Daoy (cell line): ENCODE measurements at regions not wholly inside any gene's neighbourhood (a gene's known extent, or its start where the extent isn't known, plus 50 kb on each side); places are given as distances from the start of the nearest gene placed in this dataset.
"Not testable (repeated sequence)": the region's sequence is repeated elsewhere in the genome, so short reads cannot be mapped to it uniquely, and the experiment has no call there.

ENCODE experiments used
- DNase-seq: peaks from one replicate; pipeline ENCODE4 v3.0.0-alpha.2; 2015; ENCODE audit warnings: low read depth

DNA sequence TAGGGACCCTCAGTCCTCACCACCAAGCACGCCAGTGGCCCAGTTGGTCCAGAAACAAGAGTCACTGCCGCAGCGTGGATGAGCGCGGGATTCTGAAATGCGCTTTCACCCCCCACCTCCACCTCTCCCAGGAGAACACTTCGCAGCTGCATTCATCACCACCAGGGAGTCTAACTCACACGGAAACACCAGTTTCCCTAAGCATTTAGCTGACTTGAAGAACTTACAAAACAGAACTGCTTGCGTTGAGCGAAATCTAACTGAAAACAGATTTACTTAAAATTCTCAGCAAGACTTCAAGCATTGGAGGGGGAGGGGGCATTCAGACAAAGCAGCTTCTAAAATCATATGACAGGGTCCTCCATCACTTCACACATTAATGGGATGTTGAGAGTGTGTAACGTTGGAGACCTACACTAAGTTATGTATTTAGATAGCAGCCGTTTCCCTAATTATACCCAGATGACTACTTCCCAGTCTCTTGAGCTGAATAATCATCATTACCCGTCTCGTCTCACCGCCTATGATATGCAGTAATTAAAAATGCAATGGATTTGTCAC lies 258.2 kb upstream of the IRS2 start:
- DNase-seq = no peak

DNA sequence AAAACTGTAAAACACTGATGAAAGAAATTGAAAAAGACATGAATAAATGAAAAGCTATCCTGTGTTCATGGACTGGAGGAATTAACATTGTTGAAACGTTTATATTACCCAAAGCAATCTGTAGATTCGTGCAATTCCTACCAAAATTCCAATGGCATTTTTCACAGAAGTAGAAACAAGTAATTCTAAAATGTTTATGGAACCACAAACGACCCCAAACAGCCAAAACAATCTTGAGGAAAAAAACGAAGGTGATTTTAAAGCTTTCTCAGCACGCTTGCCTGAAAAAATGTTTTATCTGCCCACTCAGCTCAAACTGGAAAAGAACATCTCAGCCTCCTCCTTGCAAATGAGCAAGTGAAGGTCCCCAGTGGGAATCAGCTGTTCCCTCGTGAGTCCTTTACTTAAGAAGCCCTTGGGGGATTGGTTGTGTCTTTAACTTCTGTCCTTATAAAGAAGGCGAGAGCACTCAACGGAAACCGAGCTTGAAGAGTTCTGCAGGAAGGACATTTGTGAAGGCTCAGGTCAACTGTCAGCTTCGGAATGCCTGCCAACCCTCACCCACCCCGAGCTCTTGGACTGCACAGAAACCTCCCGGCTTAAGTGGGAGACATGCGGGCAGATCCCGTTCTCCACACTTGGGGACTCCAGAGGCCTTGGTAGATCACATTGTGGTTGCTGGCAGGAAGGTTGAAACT lies 256.0 kb upstream of the IRS2 start:
- no peak for DNase-seq

DNA sequence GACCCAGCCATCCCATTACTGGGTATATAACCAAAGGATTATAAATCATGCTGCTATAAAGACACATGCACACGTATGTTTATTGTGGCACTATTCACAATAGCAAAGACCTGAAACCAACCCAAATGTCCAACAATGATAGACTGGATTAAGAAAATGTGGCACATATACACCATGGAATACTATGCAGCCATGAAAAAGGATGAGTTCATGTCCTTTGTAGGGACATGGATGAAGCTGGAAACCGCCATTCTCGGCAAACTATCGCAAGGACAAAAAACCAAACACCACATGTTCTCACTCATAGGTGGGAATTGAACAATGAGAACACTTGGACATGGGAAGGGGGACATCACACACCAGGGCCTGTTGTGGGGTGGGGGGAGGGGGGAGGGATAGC lies 255.3 kb upstream of the IRS2 start:
- not testable (repeated sequence) for DNase-seq

DNA sequence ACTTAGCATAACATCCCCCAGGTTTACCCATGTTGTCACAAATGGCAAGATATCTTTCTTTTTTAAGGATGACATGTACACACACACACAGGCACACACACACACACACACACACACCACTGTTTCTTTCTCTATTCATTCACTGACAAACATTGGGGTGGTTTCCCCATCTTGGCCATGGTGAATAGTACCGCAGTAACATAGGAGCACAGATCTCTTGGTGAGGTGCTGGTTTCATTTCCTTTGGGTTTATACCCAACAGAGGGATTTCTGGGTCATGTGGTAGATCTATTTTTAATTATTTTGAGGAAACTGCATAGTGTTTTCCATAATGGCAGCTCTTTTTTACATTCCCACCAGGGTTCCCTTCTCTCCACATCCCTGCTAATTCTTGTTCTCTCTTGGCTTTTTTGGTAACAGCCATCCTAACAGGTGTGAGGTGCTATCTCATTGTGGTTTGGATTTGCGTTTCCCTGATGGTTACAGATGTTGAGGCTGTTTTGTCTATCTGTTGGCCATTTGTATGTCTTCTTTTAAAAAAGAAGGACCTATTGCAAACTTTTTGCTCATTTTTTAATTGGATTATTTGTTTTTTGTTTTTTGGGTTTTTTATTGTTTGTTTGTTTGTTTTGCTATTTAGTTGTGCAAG lies 251.7 kb upstream of the IRS2 start:
- DNase-seq = no peak

DNA sequence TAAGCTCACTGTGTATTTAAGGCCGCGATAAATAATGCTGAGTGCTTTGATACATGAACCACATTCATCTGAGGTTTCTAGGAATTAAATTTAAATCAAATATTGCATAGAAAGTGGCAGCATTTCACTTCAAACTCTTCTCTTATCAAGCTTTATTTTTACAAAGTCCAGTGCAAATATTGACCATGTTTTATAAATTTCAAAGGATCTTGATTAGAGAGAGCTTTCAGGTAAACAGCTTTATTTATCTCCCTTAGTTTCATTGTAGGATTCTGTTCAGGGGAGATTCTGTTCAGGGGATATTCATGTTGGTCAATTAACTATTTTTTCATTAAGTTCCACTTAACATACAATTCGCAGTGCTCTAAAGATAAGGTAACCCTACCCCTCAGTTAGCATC lies 249.7 kb upstream of the IRS2 start:
- DNase-seq = no peak

DNA sequence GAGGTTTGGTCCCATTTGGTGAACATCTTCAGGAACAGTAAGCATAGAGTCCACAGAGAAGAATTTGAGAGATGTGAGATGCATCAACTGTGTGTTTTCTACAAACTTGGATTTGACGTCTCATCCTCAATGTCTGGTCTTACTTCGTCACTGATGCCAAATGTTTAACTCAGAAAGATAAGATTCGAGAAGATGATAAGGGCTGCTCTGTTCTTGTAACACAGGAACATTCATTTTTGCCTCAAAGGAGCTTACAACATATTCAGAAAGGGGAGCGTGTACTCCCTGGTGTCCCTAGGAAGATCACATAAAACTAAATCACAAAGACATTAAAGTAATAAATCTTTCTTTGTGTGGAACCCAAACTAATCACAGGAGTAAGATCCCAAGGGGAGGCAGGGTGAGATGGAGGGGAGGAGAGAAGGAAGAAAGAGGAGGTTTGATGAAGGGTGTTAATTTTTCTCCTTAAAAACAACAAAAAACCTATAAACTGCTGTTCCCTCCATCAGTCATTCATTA lies 247.7 kb upstream of the IRS2 start:
- DNase-seq = no peak

DNA sequence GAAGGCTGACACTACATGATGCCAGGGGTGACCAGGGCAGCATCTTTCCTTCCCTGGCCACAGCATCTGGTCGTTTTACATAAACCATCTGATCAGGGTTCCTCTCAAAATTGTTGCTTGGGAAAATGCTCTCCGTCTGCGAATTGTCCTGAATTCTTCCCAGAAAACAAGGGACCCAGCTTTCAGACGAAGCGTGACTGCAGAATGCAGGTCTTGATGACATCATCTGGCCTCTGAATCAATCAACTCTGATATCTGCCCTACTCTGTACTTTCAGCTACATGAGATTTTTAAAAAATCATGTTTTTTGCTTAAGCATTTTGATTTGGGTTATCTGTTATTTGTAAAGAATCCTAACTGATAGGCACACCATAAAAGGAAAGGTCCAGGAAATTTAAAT lies 246.6 kb upstream of the IRS2 start:
- no peak for DNase-seq

DNA sequence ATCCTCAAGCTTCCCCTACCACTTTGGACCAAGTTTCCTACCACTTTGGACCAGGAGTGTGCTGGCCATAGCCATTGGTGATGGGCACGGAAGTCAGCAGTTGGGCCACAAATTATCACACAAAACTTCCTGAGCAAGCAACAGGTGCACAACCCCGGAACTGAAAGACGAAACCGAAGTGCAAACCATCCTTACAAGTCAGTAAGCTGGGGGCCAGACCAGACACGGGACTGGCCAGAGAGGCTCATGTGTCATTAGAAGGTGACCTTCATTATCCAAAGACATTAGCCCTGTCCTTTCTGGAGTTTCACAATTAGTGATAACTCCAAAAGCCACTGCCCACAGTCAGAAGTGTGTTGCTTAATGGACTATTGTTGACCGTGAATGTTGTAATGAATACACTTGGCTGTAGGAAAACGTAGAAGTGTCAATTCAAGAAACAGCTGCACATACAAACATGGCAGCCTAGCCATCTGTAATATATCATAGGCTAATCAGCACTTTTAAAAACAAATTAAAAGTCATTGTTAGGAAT lies 244.1 kb upstream of the IRS2 start:
- no peak for DNase-seq

DNA sequence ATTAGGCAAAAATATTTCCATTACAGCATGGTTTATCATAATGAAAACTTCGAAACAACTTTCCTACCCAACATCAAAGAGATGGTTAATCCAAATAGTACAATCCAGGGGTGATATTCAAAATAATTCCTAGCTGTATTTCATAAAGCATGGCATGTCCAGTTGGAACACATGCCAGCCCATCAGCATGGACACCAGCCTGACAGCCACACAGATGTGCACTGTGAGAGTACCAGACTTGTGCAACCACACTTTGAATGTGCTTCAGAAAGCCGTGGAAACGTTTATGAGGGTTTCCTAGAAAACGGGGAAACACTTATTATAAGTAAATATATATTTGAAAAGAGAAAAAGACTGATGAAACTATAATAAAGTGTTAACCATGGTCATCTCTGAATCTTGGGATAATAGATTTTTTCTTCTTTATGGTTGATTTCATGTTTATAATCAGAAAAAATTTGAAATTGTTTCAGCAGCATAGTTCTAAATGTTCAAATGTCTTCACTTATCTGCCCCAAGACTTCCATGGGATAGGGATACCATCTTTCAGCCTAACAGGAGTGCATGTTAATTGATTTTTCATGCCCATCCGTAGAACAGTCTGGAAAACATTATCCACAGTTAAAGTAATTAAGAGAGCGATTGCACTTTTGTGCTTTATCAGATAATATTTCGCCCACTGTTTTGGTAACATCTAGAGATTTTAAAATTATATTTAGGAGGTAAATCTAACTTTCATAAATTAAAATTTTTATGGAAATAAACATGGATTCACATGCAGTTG lies 242.6 kb upstream of the IRS2 start:
- no peak for DNase-seq

DNA sequence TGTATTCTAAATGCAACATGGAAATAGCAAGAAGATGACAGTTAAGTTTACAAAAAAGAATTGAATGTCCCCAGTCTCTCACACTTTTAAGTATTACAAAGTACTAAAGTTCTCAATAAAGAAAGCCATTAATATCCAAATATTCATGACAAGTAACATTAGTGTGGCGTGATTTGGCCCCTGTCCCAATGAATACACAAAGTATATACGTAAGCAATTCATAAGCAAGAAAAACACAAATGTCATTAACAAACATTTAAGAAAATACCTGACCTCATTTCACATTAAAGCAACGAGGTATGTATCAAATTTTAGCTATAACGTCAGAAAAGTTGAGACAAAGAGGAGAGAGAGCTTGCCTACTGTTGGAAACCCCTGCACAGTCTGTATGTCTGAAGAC lies 241.9 kb upstream of the IRS2 start:
- DNase-seq = no peak

DNA sequence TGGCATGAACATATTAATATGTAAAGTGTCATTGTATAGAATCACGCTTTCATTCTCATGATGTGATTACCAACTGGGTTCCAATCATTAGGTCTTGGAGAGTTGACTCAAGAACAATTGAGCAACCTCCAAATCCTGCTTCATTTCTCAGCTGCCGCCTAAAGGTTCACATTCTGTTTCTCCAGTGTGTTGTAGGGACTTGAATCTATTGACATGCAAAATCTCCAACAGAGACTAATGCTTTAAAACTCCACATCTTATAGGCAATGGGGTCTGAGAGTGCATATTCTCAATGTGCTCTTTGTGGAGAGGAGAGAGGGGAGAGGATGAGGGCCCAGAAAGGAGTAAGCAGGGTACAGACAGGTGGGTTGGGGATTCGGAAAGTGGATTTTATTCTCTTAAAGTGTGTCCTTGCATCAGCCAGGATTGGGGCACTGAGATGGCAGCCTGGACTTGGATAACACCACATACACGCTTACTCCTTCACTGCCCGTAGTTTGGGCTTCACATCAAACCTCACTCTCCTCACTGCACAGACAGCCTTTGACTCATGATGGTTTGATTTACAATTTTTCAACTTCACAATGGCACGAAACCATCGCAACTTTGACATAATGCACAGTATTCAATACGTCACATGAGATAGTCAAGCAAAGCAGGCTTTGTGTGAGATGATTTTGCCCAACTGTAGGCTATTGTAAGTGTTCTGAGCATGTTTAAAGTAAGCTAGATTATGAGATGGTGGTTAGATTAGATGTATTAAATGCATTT lies 241.3 kb upstream of the IRS2 start:
- DNase-seq = no peak

DNA sequence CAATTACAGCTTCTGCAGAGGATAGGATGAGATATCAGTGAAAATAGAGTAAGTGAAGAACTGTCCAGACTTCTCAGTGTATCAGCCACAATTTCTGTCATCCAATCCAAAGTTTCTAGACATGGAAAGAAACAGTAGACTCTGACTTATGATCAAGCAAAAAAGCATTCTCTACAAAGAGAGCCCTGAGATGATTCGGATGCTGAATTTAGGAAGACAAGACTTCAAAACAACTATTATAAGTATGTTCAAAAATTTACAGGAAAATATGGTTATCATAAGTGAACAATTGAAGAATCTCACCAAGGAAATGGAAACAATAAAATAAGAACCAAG lies 238.2 kb upstream of the IRS2 start:
- DNase-seq = no peak

DNA sequence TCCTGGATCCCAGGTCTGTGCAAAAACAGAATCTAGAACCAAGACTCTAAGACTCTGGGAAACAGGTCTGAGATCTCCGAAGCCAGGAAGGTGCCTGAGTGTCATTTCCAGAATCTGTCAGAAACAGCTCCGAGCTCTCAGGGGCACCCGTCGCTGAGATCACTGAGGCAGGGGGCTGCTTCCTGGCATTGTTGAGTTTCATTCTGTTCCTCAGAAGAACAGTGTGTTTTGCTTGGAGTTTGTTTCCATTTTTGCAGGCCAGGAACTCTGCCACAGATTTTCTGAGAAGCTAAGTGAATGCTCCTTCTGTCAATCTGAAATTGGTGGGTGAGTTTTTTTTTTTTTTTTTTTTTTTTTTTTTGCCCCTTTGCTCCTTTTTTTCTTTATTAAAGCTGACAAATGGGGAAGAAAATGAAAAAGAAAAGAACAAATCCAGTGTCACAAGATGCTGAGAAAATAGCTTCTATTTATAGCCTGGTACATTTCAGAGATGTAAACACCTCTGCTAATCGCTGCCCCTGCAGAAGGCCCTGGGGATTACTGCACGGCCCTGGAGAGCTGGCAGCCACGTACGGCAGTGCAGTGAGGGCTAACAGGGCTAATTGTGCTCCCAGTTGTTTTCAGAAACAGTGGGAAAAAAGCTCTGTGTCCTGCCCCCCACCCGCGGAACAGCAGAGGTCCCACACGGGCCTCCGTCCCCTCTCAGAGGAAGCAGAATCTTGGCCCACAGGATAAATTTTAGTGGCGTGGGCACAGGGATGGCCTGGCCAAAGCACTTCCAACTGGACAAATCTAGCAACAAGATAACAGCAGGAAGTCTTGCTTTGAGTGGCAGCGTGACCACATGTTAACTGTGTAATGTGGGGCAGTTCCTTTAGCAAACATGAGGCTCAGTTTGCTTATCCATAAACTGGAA lies 237.6 kb upstream of the IRS2 start:
- DNase-seq = no peak

DNA sequence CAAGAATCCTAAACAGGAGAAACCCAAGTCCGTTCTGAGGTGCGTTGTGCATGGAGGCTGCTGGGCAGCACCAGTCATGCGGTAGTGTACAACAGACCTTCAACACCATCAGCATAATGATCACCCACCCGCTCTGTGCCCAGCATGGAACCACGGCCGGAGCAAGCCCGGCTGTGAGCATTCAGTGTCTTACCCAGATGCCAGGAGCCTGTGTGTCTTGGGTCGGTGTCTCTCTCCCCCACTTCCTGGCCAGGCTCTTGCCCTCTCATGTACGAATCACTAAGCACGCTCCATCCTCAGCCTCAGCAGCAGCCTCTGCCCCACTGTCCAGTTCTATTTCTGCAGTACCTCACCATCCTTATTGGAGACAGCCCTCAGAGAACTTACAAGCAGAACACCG lies 231.6 kb upstream of the IRS2 start:
- peak; percentile 44 for DNase-seq

DNA sequence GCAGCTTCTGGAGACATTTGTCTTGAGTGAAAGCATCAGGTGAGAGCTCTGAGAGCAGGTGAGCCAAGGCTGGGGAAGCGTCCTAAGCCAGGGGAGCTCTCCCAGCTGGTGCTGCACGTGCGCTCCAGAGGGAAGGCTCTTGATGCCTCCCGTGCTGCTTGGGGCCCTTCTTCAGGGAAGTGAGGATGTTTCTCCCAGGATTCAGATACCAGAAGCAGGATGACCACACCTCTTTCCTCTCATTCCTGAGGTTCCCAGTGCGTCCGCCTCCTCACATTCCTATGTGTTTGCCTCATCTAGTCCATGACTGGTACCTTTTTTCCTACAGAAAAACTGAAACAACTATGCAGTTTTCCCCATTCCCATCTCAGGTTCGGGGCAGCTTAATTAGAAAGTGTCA lies 231.0 kb upstream of the IRS2 start:
- DNase-seq = peak; percentile 87

DNA sequence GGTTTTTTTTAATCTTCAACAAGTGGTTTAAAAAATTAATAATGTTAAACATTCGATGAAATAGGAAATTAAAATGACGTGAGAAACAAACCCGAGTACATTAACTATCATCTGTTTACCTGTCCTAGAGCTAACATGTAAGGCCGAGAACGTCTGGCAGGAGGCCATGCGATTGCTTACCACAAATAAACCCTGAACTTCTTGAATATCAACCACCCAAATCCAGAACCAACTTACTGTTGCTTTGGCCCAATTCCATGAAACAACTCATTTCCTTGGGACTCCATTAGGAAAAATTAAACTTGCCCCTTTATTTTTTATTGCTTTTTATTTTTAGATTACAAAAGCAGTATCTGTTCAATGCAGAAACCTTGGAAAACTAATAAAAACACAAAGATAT lies 228.9 kb upstream of the IRS2 start:
- DNase-seq = peak; percentile 60

DNA sequence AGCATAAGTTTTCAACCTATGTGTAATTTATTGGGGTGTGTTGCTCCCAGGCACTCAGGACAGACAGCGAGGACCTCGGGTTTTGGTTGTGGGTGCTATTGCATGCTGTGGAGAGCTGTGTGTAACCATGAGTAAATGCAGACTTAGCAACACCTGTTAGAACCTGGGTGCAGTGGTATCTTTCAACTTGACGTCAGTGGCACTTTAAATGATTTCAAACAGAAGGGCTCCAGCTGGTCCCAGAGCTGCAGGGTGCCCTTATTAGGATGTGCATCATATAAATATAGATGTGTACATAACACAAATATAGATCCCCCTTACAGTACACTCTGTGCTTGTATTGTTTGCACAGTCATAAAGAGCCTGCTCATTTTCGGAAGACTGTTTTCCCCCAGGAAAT lies 228.3 kb upstream of the IRS2 start:
- no peak for DNase-seq

DNA sequence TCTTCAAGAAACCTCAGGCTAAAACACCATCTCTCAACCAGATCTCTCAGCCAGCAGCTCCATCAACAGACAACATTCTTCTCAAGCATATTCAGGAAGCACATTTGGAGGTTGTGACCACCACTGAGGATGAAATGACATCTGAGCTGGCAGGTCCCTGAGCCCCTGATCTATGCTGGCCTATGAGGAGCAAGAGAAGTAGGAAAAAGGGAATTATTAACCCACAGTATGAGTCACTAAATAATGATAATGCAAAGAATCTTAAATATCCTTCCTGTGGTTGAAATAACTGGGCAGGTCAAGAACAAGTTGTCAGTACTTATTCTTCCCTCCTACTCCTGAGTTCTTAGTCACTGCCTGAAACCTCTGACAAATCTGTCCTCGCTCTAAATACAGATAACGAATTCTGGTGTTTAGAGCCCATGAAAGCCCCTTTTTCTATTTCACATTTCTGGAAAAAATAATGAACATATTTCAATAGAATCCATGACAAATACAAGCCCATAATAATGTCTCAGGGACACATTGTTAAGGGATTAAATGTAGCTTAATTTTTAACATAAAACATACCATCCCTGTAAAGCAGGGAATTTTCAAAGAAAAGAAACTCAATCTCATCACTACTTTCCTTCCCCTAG lies 225.8 kb upstream of the IRS2 start:
- DNase-seq = peak; percentile 75

DNA sequence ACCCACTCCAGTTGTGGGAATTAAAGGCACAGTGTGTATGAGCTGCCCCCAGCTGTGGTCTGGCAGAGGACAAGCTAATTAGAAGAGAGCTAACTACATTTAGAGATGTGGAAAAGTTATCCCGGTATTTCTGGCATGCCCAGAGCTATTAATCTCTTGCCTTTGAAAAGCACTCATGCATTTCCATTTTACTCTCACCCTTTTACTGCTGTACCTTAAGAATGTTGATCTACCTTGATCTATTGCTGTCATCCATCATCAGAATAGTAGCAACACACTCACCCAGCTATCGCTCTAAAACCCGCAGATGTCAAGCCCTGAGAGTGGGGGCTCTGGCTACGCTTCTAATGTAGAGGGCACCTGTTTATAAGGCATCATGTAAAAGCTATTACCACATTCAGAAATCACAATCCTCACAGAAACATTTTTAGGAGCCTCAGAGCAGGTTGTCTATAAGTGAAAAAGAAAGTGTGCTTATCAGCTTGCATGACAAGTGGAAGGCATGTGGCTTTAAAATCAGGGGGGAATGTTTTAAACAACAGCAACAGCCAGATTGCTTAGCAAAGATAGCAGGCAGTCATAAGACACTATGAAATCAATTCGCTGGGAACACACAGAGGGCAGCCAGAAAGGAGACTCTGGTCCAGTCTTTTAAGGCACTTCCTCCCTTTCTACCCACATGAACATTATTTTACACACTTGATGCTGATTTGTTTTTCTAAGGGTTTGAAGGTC lies 224.2 kb upstream of the IRS2 start:
- peak; percentile 12 for DNase-seq
